ENCODE measurements at regions not wholly inside any gene's neighbourhood (a gene's known extent, or its start where the extent isn't known, plus 50 kb on each side); places are given as distances from the start of the nearest gene placed in this dataset.

DNA sequence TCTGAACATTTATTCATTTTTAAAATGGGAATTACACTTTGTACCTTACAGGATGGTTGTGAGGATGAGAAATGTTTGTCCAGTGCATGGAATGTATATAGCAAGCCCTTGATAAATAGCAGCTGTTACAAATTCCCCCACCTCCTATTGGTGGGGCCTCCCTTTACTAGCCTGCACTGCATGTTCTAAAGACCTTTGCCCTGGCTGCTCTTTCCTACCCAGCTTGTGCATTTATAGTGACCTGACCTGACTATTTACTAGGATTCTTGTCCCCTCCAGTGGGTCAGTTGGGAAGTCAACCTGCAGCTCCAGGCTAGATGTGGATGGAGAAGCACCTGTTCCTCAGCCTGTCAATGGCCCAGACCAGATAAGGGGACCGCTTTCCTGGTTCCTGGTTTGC lies 180.3 kb downstream of the HIPK3 start:
- ATAC-seq, result no peak
- intact Hi-C loops (cut with micrococcal nuclease) (no loop called here), in situ Hi-C loops (cut with MboI) (no loop called here)
- Histone ChIP-seq H3K4me1 (replicated peaks in 1 of 2; ENCODE audit: control insufficient read depth in 2 of 2, insufficient read depth in 2 of 2, low read length in 2 of 2) (no peaks in the 10 kb centered on the region), H3K36me3 (ENCODE audit: control insufficient read depth, insufficient read depth, low read length) (no peaks in the 10 kb centered on the region), H3K9ac (ENCODE audit: insufficient read depth in 1 of 2, low read depth in 2 of 2, low read length in 2 of 2) (no peak overlapping the region), H3K4me2 (ENCODE audit: insufficient read depth, low read length) (no peak overlapping the region), H3K27me3 (ENCODE audit: control insufficient read depth in 2 of 2, insufficient read depth in 2 of 2, low read length in 2 of 2) (0 out of 5 replicates have a peak, but pooled peaks cover 0 to 6% of the 10 kb centered on the region in 2 experiments), H3K9me1 (ENCODE audit: control insufficient read depth, insufficient read depth, low read length) (no peaks in the 10 kb centered on the region), H3K27ac (ENCODE audit: extremely low read depth, low read depth, low read length) (no peak overlapping the region), H4K20me1 (replicated peaks; ENCODE audit: control insufficient read depth, insufficient read depth, low read length) (no peaks in the 10 kb centered on the region), H3K4me3 (no peak overlapping the region), H3K79me2 (ENCODE audit: control insufficient read depth, insufficient read depth, low read length) (no peaks in the 10 kb centered on the region), H2AFZ (ENCODE audit: low read depth, low read length) (no peak overlapping the region), H3K9me3 (replicated peaks; ENCODE audit: control insufficient read depth, insufficient read depth, low read depth, low read length) (no peaks in the 10 kb centered on the region)
- TF ChIP-seq FUS (optimal IDR thresholded peaks at IDR 0.05; ENCODE audit: low read depth, low read length) (no peak), ZNF174 (CRISPR knock-in tag; IDR thresholded peaks at IDR 0.05) (no peak), HDAC8 (tag; IDR thresholded peaks at IDR 0.05) (no peak), TGIF2 (CRISPR knock-in tag; IDR thresholded peaks at IDR 0.05) (no peak), ZFP1 (CRISPR knock-in tag; IDR thresholded peaks at IDR 0.05) (no peak), NFYB (IDR thresholded peaks at IDR 0.05; ENCODE audit: extremely low read depth, insufficient read length) (no peak), HDAC3 (IDR thresholded peaks at IDR 0.05; ENCODE audit: borderline replicate concordance, partially characterized antibody) (no peak), THRAP3 (IDR thresholded peaks at IDR 0.05; ENCODE audit: borderline replicate concordance) (no peak)
- TF ChIP-seq, protein P1, sequence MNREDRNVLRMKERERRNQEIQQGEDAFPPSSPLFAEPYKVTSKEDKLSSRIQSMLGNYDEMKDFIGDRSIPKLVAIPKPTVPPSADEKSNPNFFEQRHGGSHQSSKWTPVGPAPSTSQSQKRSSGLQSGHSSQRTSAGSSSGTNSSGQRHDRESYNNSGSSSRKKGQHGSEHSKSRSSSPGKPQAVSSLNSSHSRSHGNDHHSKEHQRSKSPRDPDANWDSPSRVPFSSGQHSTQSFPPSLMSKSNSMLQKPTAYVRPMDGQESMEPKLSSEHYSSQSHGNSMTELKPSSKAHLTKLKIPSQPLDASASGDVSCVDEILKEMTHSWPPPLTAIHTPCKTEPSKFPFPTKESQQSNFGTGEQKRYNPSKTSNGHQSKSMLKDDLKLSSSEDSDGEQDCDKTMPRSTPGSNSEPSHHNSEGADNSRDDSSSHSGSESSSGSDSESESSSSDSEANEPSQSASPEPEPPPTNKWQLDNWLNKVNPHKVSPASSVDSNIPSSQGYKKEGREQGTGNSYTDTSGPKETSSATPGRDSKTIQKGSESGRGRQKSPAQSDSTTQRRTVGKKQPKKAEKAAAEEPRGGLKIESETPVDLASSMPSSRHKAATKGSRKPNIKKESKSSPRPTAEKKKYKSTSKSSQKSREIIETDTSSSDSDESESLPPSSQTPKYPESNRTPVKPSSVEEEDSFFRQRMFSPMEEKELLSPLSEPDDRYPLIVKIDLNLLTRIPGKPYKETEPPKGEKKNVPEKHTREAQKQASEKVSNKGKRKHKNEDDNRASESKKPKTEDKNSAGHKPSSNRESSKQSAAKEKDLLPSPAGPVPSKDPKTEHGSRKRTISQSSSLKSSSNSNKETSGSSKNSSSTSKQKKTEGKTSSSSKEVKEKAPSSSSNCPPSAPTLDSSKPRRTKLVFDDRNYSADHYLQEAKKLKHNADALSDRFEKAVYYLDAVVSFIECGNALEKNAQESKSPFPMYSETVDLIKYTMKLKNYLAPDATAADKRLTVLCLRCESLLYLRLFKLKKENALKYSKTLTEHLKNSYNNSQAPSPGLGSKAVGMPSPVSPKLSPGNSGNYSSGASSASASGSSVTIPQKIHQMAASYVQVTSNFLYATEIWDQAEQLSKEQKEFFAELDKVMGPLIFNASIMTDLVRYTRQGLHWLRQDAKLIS (CRISPR knock-in tag; IDR thresholded peaks at IDR 0.05), result no peak
- no TSS peak for BruUV-seq (replicated peaks)
- CTCF ChIA-PET (ENCODE audit: low intra/inter-chr PET ratio), result no interaction called here
- no peak for FAIRE-seq
- no peak for DNase-seq (ENCODE audit: extremely low read depth in 1 of 4, low spot score in 3 of 4)
- 0% methylated on average over 1 of the region's 1 CpG for WGBS (ENCODE audit: insufficient coverage, low coverage, missing lambda C conversion rate)
- POLR2A ChIA-PET, result interaction anchor here (0.6 to 1.3 kb wide), 2 partner anchors 14 to 879 kb away, joined by 3 to 5 read pairs; no protein-coding TSS in a partner anchor

All from K562 (cell line).